HFF-Myc (cell line): ENCODE measurements at regions not wholly inside any gene's neighbourhood (a gene's known extent, or its start where the extent isn't known, plus 50 kb on each side); places are given as distances from the start of the nearest gene placed in this dataset.

Experiments used
- DNase-seq: peaks from one replicate; pipeline ENCODE4 v3.0.0-alpha.2; 2011; ENCODE audit warnings: low read depth; ENCODE audit errors: extremely low read depth
- H3K4me3 ChIP-seq: replicated peaks from 2 replicates; pipeline ENCODE4 v1.5.1; 2011; ENCODE audit warnings: low read depth, mild to moderate bottlenecking, control low read depth, low read length
- TF ChIP-seq, protein P1 (sequence below): IDR thresholded peaks from 2 replicates; pipeline ENCODE4 v1.5.1; 2012; ENCODE audit warnings: mild to moderate bottlenecking, low read depth, low read length, control low read depth; ENCODE audit errors: missing control alignments

DNA sequence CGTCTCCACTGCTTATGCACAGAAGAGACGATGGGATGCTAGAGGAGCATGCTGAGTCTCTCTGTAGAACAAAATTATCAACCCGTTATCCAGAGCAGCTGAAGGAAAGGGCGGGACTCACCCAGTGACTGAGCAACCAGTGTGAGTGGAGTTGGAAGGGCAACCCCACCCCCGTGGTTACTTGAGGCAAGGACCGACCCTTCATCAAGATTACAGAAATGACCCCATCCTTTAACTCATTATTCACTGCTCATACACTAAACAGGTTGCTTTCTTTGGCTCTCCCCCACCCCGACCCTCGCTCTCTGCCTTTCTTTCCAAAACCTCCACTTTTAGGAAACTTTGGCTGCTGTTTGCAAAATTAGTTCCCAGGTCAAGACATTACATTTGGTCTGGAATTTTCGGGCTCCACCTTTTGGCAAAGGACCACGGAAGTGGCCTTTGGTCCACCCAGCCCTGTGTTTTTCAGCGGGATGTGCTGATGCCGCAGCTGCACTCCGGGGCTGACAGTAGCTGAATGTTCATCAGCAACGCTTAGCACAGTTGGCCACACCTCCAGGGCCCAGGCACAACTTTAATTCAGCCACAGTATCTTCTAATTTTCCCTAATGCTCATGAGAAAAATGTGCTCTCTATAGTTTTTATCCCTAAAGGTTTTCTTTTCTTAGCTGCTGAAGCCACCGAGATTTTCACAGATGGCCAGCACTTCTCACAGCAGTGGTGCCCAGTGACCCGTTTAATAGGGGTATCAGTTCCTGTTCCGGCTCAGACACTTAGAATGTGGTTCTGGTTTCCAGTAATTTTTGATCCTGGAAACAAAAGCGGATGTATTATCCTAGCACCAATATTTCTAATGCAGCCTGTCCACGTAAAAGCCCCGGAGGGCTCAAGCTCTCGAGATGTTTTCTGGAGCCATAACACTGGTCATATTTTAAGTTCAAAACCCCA is 103.6 kb upstream of the NXT1 start:
- H3K4me3 ChIP-seq = no peak overlapping the region
- TF ChIP-seq, protein P1, sequence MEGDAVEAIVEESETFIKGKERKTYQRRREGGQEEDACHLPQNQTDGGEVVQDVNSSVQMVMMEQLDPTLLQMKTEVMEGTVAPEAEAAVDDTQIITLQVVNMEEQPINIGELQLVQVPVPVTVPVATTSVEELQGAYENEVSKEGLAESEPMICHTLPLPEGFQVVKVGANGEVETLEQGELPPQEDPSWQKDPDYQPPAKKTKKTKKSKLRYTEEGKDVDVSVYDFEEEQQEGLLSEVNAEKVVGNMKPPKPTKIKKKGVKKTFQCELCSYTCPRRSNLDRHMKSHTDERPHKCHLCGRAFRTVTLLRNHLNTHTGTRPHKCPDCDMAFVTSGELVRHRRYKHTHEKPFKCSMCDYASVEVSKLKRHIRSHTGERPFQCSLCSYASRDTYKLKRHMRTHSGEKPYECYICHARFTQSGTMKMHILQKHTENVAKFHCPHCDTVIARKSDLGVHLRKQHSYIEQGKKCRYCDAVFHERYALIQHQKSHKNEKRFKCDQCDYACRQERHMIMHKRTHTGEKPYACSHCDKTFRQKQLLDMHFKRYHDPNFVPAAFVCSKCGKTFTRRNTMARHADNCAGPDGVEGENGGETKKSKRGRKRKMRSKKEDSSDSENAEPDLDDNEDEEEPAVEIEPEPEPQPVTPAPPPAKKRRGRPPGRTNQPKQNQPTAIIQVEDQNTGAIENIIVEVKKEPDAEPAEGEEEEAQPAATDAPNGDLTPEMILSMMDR = no peak
- DNase-seq = no peak

DNA sequence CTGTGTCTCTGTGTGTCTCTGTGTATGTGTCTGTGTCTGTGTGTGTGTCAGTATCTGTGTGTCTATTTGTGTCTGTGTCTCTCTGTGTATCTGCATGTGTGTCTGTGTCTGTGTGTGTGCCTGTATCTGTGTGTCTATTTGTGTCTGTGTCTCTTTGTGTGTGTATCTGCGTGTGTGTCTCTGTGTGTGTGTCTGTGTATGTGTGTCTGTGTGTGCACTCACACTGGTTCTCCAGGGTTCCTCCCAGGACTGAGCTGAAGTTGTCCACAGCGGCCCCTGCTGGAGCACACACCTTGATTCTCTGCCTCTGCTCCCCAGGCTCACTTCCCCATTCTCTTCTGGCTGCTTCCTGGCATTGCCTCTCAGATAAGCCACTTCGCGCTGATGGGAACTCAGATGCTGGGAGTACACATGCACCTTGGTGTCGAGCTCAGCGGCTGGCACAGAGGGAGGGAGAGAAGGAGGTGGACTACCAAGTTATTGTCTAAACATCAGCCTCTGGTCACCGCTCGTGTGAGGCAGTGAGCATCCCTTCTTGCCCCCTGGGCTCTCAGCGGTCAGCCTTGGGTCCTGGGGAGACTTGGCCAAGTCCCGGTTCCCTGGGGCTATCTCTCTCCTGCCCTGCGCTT is 104.9 kb upstream of the NXT1 start:
- no peak overlapping the region for H3K4me3 ChIP-seq
- DNase-seq = no peak
- TF ChIP-seq, protein P1 = peak; percentile 47

DNA sequence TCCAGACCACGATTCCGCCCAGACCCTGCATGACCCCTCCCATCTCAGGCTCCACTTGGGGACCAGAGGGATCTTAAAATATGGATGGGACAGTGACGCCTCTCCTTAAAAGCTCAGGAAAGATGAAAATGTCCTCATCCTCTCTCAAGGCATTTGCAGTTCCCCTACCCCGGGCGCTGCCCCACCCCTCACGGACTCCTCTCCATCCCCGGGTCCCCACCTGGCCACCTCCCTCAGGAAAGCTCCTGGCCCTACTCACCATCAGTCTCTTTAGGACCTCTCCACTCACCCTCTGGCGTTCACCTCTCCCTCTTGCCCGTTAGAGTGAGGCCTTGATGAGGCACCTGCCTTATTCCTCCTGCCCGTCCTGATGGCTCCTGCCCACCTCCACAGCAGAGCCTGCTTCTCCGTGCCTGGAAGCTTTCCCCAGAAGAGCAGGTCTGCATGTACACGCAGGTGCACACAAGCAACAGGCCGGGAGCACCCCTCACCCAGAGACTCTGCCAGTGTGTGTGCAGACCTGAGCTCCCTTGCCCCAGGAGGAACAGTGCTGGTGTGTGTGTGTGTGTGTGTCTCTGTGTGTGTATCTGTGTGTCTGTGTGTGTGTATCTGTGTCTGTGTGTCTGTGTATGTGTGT is 105.6 kb upstream of the NXT1 start:
- H3K4me3 ChIP-seq = no peak overlapping the region
- DNase-seq = no peak
- TF ChIP-seq, protein P1 = no peak

DNA sequence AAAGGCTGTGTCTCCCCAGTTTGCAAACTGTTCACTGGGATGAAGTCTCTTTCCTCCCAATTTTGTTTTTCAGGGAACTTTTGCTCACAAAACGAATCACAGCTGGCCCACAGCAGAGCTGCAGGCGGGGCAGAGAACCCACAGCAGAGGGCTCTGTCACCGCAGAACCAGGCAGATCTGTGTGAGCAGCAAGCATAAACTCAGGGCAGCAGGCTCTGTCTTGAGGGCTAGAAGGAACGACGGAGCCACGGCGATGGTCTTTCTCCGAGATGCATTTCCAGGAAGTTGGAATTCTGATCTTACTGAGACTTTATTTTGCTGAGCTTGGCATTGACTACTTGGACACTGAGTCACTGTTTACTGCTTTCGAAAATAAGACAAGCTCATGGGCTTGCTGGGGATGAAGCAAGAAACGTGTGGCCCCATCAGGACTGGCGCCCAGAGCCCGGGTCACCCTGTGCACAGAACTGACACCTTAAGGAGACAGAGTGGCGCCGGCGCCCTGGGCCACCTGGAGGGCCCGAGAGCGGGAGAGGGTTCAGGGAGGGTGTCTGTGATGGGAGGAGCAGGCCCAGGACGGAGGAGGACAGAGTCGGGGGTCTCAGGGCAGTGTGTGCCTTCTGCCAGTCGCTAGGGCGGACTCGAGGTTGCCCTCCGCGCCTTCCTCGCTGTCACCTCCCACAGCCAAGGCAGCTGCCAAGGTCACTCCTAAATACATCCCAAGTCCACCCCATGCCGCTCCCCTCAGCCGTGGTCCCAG is 106.3 kb upstream of the NXT1 start:
- DNase-seq = no peak

DNA sequence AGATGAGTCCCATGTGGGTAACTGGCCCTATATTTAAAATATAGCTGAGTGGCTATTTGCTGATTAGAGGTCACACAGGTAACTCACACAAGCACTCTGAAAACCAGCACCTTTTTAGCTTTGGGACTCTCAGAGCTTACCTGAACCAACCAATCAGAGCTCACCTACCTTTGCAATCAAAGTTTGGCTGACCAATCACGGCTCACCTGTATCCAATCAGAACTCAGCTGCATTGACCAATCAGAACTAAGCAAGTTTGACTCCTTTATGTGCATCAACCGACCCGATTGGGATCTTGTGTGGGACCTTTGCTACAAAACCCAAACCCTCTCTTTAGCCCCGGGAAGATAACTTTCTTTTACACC is 106.8 kb upstream of the NXT1 start:
- H3K4me3 ChIP-seq = no peak overlapping the region
- no peak for DNase-seq
- TF ChIP-seq, protein P1 = no peak

More for the DNA sequence above, 106.3 kb upstream of the NXT1 start:
- TF ChIP-seq, protein P1 = no peak
- H3K4me3 ChIP-seq = no peak overlapping the region

DNA sequence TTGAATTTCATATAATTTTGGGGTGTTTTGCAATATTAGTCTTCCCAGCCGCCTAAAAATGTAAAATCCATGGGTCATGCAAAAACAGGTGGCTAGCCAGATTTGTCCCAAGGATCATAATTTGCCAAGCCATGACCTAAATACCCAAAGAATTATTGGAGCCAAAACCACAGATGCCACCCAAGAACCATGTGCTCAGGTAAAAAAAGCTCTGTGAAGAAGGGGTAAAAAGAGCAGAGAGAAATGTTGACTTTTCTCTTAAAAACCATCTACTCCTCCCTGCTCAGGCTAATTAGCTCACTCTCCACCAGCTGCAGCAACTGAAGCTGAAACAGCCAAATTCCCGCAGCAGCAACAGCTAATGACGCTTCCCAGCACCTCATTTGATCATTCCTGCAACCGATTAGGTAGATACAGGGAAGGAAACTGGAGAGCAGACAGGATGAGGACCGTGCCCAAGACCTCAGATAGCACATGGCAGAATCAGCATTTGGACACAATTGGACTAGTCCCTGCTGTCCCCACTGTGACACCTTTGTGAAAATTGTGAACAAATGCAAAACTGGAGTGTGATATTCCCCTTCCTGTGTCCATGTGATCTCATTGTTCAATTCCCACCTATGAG is 107.9 kb upstream of the NXT1 start:
- no peak for DNase-seq
- no peak overlapping the region for H3K4me3 ChIP-seq
- TF ChIP-seq, protein P1 = no peak
